Tibial nerve (tissue), 4 donors: ENCODE measurements at regions not wholly inside any gene's neighbourhood (a gene's known extent, or its start where the extent isn't known, plus 50 kb on each side); places are given as distances from the start of the nearest gene placed in this dataset.
"Not testable (repeated sequence)": the region's sequence is repeated elsewhere in the genome, so short reads cannot be mapped to it uniquely, and the experiment has no call there.

Source experiments
- DNase-seq, 2 donors: peaks; one replicate each; pipeline ENCODE4 v3.0.0-alpha.2; 2019; ENCODE audit warnings: low spot score in 2 of 2
- H3K27ac ChIP-seq, 4 donors: fragments of 200-600 bp; sonication (generic) in 3 of 4; one replicate each; pipeline ENCODE4 v1.5.1; 2017 to 2019; ENCODE audit warnings: mild to moderate bottlenecking in 1 of 4
- H3K27me3 ChIP-seq, 2 donors: fragments of 200-600 bp; sonication (generic) in 1 of 2; one replicate each; pipeline versions ENCODE4 v1.5.1 to v1.6.0; 2017 to 2019
- H3K36me3 ChIP-seq, 3 donors: fragments of 200-600 bp; sonication (generic); one replicate each; pipeline ENCODE4 v1.5.1; 2018 to 2019
- H3K4me1 ChIP-seq, 4 donors: fragments of 200-600 bp; sonication (generic) in 3 of 4; one replicate each; pipeline ENCODE4 v1.5.1; 2017 to 2019
- H3K4me3 ChIP-seq, 4 donors: fragments of 200-600 bp; sonication (generic) in 3 of 4; one replicate each; pipeline ENCODE4 v1.5.1; 2017 to 2019; ENCODE audit warnings: mild to moderate bottlenecking in 1 of 4, moderate library complexity in 1 of 4
- H3K9me3 ChIP-seq, 4 donors: fragments of 200-600 bp; sonication (generic) in 3 of 4; one replicate each; pipeline ENCODE4 v1.5.1; 2017 to 2019
- CTCF ChIP-seq, 5 experiments: fragments of 200-600 bp in 3 of 5; fragments of 450-650 bp in 2 of 5; sonication (generic) in 3 of 5; IDR thresholded peaks; one replicate each; pipeline ENCODE4 v1.5.1; 2016 to 2019; ENCODE audit warnings: antibody characterized with exemption in 5 of 5, mild to moderate bottlenecking in 3 of 5, moderate library complexity in 2 of 5
- EP300 ChIP-seq, 2 donors: sonication (generic); formaldehyde crosslinking; IDR thresholded peaks; one replicate each; pipeline ENCODE4 v1.6.1; 2017; ENCODE audit warnings: antibody characterized with exemption in 2 of 2, mild to moderate bottlenecking in 1 of 2
- POLR2A ChIP-seq, 2 donors: fragments of 450-650 bp; IDR thresholded peaks; one replicate each; pipeline ENCODE4 v1.6.1; 2017; ENCODE audit warnings: antibody characterized with exemption in 2 of 2, mild to moderate bottlenecking in 2 of 2, moderate library complexity in 2 of 2
- WGBS, 2 donors: methylation state at CpG; one replicate each; pipeline ENCODE4 v1.1.5; 2018; 5-methylcytosine and 5-hydroxymethylcytosine counted together

- Histone ChIP-seq H3K9me3 (no peaks in the 10 kb centered on the region), H3K27ac (no peak overlapping the region), H3K27me3 (no peaks in the 10 kb centered on the region), H3K4me3 (no peak overlapping the region), H3K36me3 (no peaks in the 10 kb centered on the region), H3K4me1 (peaks cover 0 to 30% (median 10%) of the 10 kb centered on the region in 4 donors)
- 49 to 58% methylated on average over 3 of the region's 3 CpGs for WGBS, 2 donors
- no peak for TF ChIP-seq POLR2A (IDR thresholded peaks at IDR 0.05)
- TF ChIP-seq CTCF (IDR thresholded peaks at IDR 0.05) = no peak
- TF ChIP-seq EP300 (IDR thresholded peaks at IDR 0.05) = no peak
- DNase-seq = no peak
Observed at GRCh38 chr3:56928379-56929068, 126.8 kb upstream of the ARHGEF3 start.

- no peak overlapping the region for H3K4me3 ChIP-seq
- H3K27ac ChIP-seq = no peak overlapping the region
- H3K36me3 ChIP-seq = no peaks in the 10 kb centered on the region
- WGBS, 2 donors = 79 to 81% methylated on average over 2 of the region's 2 CpGs
- TF ChIP-seq CTCF (IDR thresholded peaks at IDR 0.05) = no peak
- no peak for TF ChIP-seq POLR2A (IDR thresholded peaks at IDR 0.05)
- no peak for TF ChIP-seq EP300 (IDR thresholded peaks at IDR 0.05)
- H3K4me1 ChIP-seq = peaks cover 0 to 36% (median 12%) of the 10 kb centered on the region in 4 donors
- no peak for DNase-seq
- no peaks in the 10 kb centered on the region for H3K27me3 ChIP-seq
- H3K9me3 ChIP-seq = no peaks in the 10 kb centered on the region
Observed at GRCh38 chr3:56927855-56928254, 126.1 kb upstream of the ARHGEF3 start.

GRCh38 chr3:56926947-56927282, 125.2 kb upstream of the ARHGEF3 start:
- no peak overlapping the region for H3K4me3 ChIP-seq
- H3K36me3 ChIP-seq = no peaks in the 10 kb centered on the region
- no peaks in the 10 kb centered on the region for H3K27me3 ChIP-seq
- no peaks in the 10 kb centered on the region for H3K9me3 ChIP-seq
- 66 to 71% methylated on average over 2 of the region's 2 CpGs for WGBS, 2 donors
- peak overlapping the region in 2 of 4 donors; percentile 9 to 11 for H3K27ac ChIP-seq
- TF ChIP-seq CTCF (IDR thresholded peaks at IDR 0.05) = no peak
- peaks cover 0 to 46% (median 16%) of the 10 kb centered on the region in 4 donors for H3K4me1 ChIP-seq
- no peak for DNase-seq

- no peak for DNase-seq
- Histone ChIP-seq H3K36me3 (no peaks in the 10 kb centered on the region), H3K4me1 (peaks cover 0 to 51% (median 18%) of the 10 kb centered on the region in 4 donors), H3K4me3 (no peak overlapping the region), H3K27me3 (no peaks in the 10 kb centered on the region), H3K27ac (peak overlapping the region in 1 of 4 donors; percentile 9), H3K9me3 (no peaks in the 10 kb centered on the region)
- TF ChIP-seq EP300 (IDR thresholded peaks at IDR 0.05) = no peak
- no peak for TF ChIP-seq CTCF (IDR thresholded peaks at IDR 0.05)
- TF ChIP-seq POLR2A (IDR thresholded peaks at IDR 0.05) = no peak
- 65% methylated on average over 3 of the region's 3 CpGs for WGBS, 2 donors
Observed at GRCh38 chr3:56926243-56926946, 124.6 kb upstream of the ARHGEF3 start.

- not testable (repeated sequence) for H3K36me3 ChIP-seq, H3K9me3 ChIP-seq, H3K4me3 ChIP-seq, DNase-seq, H3K27me3 ChIP-seq
- Histone ChIP-seq H3K27ac (peak overlapping the region in 2 of 4 donors; percentile 29 to 63), H3K4me1 (peaks cover 0 to 56% (median 19%) of the 10 kb centered on the region in 4 donors)
- 92% methylated on average over 1 of the region's 1 CpG for WGBS, 2 donors
Observed at GRCh38 chr3:56924700-56925099, 123.0 kb upstream of the ARHGEF3 start.
